ENCODE measurements at regions not wholly inside any gene's neighbourhood (a gene's known extent, or its start where the extent isn't known, plus 50 kb on each side); places are given as distances from the start of the nearest gene placed in this dataset.
A peak's percentile ranks its signal among the peaks of the same experiment; 100 is the strongest.

- H3K4me2 ChIP-seq (ENCODE audit: low read length), result no peak overlapping the region
- H3K79me2 ChIP-seq (ENCODE audit: low read length), result no peaks in the 10 kb centered on the region
- H3K4me3 ChIP-seq (ENCODE audit: low read length), result no peak overlapping the region
- H4K20me1 ChIP-seq (ENCODE audit: insufficient read depth, low read length), result no peaks in the 10 kb centered on the region
- no peaks in the 10 kb centered on the region for H3K27me3 ChIP-seq (ENCODE audit: low read depth, low read length)
- H3K4me1 ChIP-seq (ENCODE audit: low read length), result no peaks in the 10 kb centered on the region
- no peaks in the 10 kb centered on the region for H3K36me3 ChIP-seq (replicated peaks; ENCODE audit: low read depth, low read length)
- TF ChIP-seq EZH2phosphoT487 (IDR thresholded peaks at IDR 0.05; ENCODE audit: low read depth) (no peak), CTCF (IDR thresholded peaks at IDR 0.05; ENCODE audit: low read depth, low read length) (no peak)
- no peak overlapping the region for H3K9ac ChIP-seq (ENCODE audit: low read length)
- H2AFZ ChIP-seq (ENCODE audit: low read depth, low read length), result no peak overlapping the region
- H3K27ac ChIP-seq (ENCODE audit: low read length), result no peak overlapping the region
- no peaks in the 10 kb centered on the region for H3K9me3 ChIP-seq (ENCODE audit: insufficient read depth, low read length)
Observed at GRCh38 chr6:155520078-155520477, 64.4 kb upstream of the NOX3 start.

- Histone ChIP-seq H3K4me2 (ENCODE audit: low read length) (no peak overlapping the region), H3K36me3 (replicated peaks; ENCODE audit: low read depth, low read length) (no peaks in the 10 kb centered on the region), H3K9me3 (ENCODE audit: insufficient read depth, low read length) (no peaks in the 10 kb centered on the region), H3K27me3 (ENCODE audit: low read depth, low read length) (no peaks in the 10 kb centered on the region), H3K4me3 (ENCODE audit: low read length) (no peak overlapping the region), H3K79me2 (ENCODE audit: low read length) (no peaks in the 10 kb centered on the region), H3K27ac (ENCODE audit: low read length) (no peak overlapping the region), H3K9ac (ENCODE audit: low read length) (no peak overlapping the region), H4K20me1 (ENCODE audit: insufficient read depth, low read length) (no peaks in the 10 kb centered on the region), H3K4me1 (ENCODE audit: low read length) (no peaks in the 10 kb centered on the region), H2AFZ (ENCODE audit: low read depth, low read length) (no peak overlapping the region)
- TF ChIP-seq EZH2phosphoT487 (IDR thresholded peaks at IDR 0.05; ENCODE audit: low read depth) (no peak), CTCF (IDR thresholded peaks at IDR 0.05; ENCODE audit: low read depth, low read length) (no peak)
Observed at GRCh38 chr6:155519176-155519738, 63.6 kb upstream of the NOX3 start.

GRCh38 chr6:155517294-155517693 is 61.7 kb upstream of the NOX3 start:
- Histone ChIP-seq H3K4me2 (ENCODE audit: low read length) (no peak overlapping the region), H3K79me2 (ENCODE audit: low read length) (no peaks in the 10 kb centered on the region), H3K4me1 (ENCODE audit: low read length) (no peaks in the 10 kb centered on the region), H3K9me3 (ENCODE audit: insufficient read depth, low read length) (no peaks in the 10 kb centered on the region), H3K27me3 (ENCODE audit: low read depth, low read length) (no peaks in the 10 kb centered on the region), H3K9ac (ENCODE audit: low read length) (no peak overlapping the region), H3K27ac (ENCODE audit: low read length) (no peak overlapping the region), H3K4me3 (ENCODE audit: low read length) (no peak overlapping the region), H3K36me3 (replicated peaks; ENCODE audit: low read depth, low read length) (no peaks in the 10 kb centered on the region), H2AFZ (ENCODE audit: low read depth, low read length) (no peak overlapping the region), H4K20me1 (ENCODE audit: insufficient read depth, low read length) (no peaks in the 10 kb centered on the region)
- TF ChIP-seq EZH2phosphoT487 (IDR thresholded peaks at IDR 0.05; ENCODE audit: low read depth), result no peak

GRCh38 chr6:155510879-155511278 is 55.2 kb upstream of the NOX3 start:
- Histone ChIP-seq H3K4me2 (ENCODE audit: low read length) (peak overlapping the region; percentile 30), H3K4me1 (ENCODE audit: low read length) (peaks cover 10% of the 10 kb centered on the region), H4K20me1 (ENCODE audit: insufficient read depth, low read length) (no peaks in the 10 kb centered on the region), H2AFZ (ENCODE audit: low read depth, low read length) (no peak overlapping the region), H3K79me2 (ENCODE audit: low read length) (no peaks in the 10 kb centered on the region), H3K9me3 (ENCODE audit: insufficient read depth, low read length) (no peaks in the 10 kb centered on the region), H3K4me3 (ENCODE audit: low read length) (no peak overlapping the region), H3K36me3 (replicated peaks; ENCODE audit: low read depth, low read length) (no peaks in the 10 kb centered on the region), H3K27me3 (ENCODE audit: low read depth, low read length) (no peaks in the 10 kb centered on the region), H3K27ac (ENCODE audit: low read length) (peak overlapping the region; percentile 34; the same call in 1 of the 2 replicates), H3K9ac (ENCODE audit: low read length) (no peak overlapping the region)
- TF ChIP-seq CTCF (IDR thresholded peaks at IDR 0.05; ENCODE audit: low read depth, low read length), result no peak
- no peak for TF ChIP-seq EZH2phosphoT487 (IDR thresholded peaks at IDR 0.05; ENCODE audit: low read depth)
